Astrocyte (in vitro differentiated cells and primary cell): ENCODE measurements at regions not wholly inside any gene's neighbourhood (a gene's known extent, or its start where the extent isn't known, plus 50 kb on each side); places are given as distances from the start of the nearest gene placed in this dataset.

Source experiments
- CTCF ChIP-seq: IDR thresholded peaks from 2 replicates; pipeline ENCODE4 v1.5.1; 2011; ENCODE audit warnings: low read depth, mild to moderate bottlenecking, inconsistent platforms, low read length, moderate library complexity; ENCODE audit not compliant: insufficient read depth
- EZH2 ChIP-seq: IDR thresholded peaks from 2 replicates; pipeline ENCODE4 v1.6.1; 2012; ENCODE audit warnings: mild to moderate bottlenecking, low read length, inconsistent platforms; ENCODE audit not compliant: insufficient read depth

- TF ChIP-seq CTCF: no peak
- no peak for TF ChIP-seq EZH2
Measured at GRCh38 chr3:81094986-81095385, 666.5 kb downstream of the GBE1 start.
